SKM-1 (cell line): ENCODE measurements at regions not wholly inside any gene's neighbourhood (a gene's known extent, or its start where the extent isn't known, plus 50 kb on each side); places are given as distances from the start of the nearest gene placed in this dataset.
"Not testable (repeated sequence)": the region's sequence is repeated elsewhere in the genome, so short reads cannot be mapped to it uniquely, and the experiment has no call there.

Experiments used
- DNase-seq: peaks from one replicate; lab custom pipeline; 2025; ENCODE audit not compliant: unreplicated experiment; lab: John Stamatoyannopoulos, UW

GRCh38 chr11:129503646-129504045, 128.0 kb downstream of the BARX2 start:
- DNase-seq, result no peak

- DNase-seq, result no peak
Measured at GRCh38 chr11:129505266-129505665, 129.6 kb downstream of the BARX2 start.

- no peak for DNase-seq
Measured at GRCh38 chr11:129508163-129508562, 132.5 kb downstream of the BARX2 start.

GRCh38 chr11:129528296-129528695, 152.6 kb downstream of the BARX2 start:
- DNase-seq, result no peak

- DNase-seq, result no peak
Measured at GRCh38 chr11:129530154-129530895, 154.7 kb downstream of the BARX2 start.

- DNase-seq, result no peak
Measured at GRCh38 chr11:129533395-129533794, 157.7 kb downstream of the BARX2 start.

- DNase-seq, result no peak
Measured at GRCh38 chr11:129536338-129536737, 160.7 kb downstream of the BARX2 start.

- DNase-seq, result no peak
Measured at GRCh38 chr11:129538323-129538722, 162.7 kb downstream of the BARX2 start.

- DNase-seq, result no peak
Measured at GRCh38 chr11:129543515-129544290, 168.1 kb downstream of the BARX2 start.

- DNase-seq, result no peak
Measured at GRCh38 chr11:129544691-129545090, 169.0 kb downstream of the BARX2 start.

GRCh38 chr11:129546266-129546665, 170.6 kb downstream of the BARX2 start:
- no peak for DNase-seq

GRCh38 chr11:129557421-129557820, 181.8 kb downstream of the BARX2 start:
- no peak for DNase-seq

- no peak for DNase-seq
Measured at GRCh38 chr11:129569007-129569406, 193.4 kb downstream of the BARX2 start.

GRCh38 chr11:129572667-129573066, 197.0 kb downstream of the BARX2 start:
- DNase-seq, result not testable (repeated sequence)

- no peak for DNase-seq
Measured at GRCh38 chr11:129573161-129573560, 197.5 kb downstream of the BARX2 start.

GRCh38 chr11:129574431-129574830, 198.8 kb downstream of the BARX2 start:
- DNase-seq, result no peak

- DNase-seq, result no peak
Measured at GRCh38 chr11:129576652-129577051, 201.0 kb downstream of the BARX2 start.

- DNase-seq, result no peak
Measured at GRCh38 chr11:129578006-129578405, 202.4 kb downstream of the BARX2 start.

GRCh38 chr11:129580278-129580677, 204.6 kb downstream of the BARX2 start:
- no peak for DNase-seq

GRCh38 chr11:129584316-129584715, 208.7 kb downstream of the BARX2 start:
- DNase-seq, result no peak

GRCh38 chr11:129589190-129589860, 213.7 kb downstream of the BARX2 start:
- DNase-seq, result no peak
